ENCODE measurements at regions not wholly inside any gene's neighbourhood (a gene's known extent, or its start where the extent isn't known, plus 50 kb on each side); places are given as distances from the start of the nearest gene placed in this dataset.

DNA sequence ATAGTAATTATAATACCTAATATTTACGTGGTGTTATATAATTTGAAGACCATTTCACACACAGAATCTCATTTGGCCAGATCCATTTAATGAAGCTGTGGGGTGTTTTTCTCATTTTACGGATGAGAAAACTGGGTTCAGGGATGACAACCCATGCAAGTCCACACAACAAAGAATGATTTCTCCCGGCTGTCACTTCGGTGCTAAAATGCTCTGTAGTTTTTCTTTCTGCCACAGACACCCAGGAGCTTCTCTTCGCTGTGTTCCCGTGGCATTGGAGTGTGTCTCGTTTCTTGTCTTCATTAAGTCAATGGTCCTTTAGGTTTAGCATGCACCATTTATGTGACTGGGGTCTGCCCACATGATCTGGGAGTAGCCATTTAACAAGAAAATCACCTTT is 308.5 kb downstream of the ENC1 start:
- Histone ChIP-seq H3K36me3 (ENCODE audit: control insufficient read depth in 2 of 2, insufficient read depth in 2 of 2, low read length in 1 of 2) (no peaks in the 10 kb centered on the region), H3K4me3 (ENCODE audit: low read depth in 1 of 2, low read length in 2 of 2) (no peak overlapping the region), H3K27ac (ENCODE audit: low read depth in 2 of 2, low read length in 1 of 2) (no peak overlapping the region), H3K4me1 (ENCODE audit: control insufficient read depth in 2 of 2, insufficient read depth in 2 of 2, low read length in 1 of 2) (no peaks in the 10 kb centered on the region), H3K9me3 (ENCODE audit: control insufficient read depth in 2 of 2, insufficient read depth in 1 of 2, low read depth in 1 of 2, low read length in 1 of 2) (no peaks in the 10 kb centered on the region), H3K27me3 (ENCODE audit: control insufficient read depth in 1 of 2, insufficient read depth in 2 of 2, low read length in 2 of 2) (no peaks in the 10 kb centered on the region)
- 94 to 96% methylated on average over 7 of the region's 7 CpGs for WGBS, 2 donors

DNA sequence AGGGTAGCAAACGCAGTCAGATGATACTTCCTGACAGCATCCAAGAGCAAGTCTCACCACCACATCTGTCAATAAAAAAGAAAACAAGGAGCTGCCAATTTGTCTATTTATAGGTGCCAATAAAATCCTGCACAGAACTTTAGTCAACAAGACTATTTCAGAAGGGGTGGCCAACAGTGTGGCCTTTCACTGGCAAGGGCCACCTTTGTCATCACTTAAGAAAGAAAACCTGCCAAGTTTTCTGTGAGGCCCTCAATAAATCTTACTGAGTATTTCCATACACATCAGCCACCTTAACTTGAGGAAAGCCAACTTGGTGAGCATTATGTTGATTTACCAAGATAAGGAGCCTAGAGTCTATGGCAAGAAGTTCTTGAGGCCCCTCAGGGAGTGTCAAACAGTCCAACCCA is 312.3 kb downstream of the ENC1 start:
- H3K27ac ChIP-seq (ENCODE audit: low read depth in 2 of 2, low read length in 1 of 2): no peak overlapping the region
- WGBS, 2 donors: 85 to 91% methylated on average over 1 of the region's 1 CpG
- H3K36me3 ChIP-seq (ENCODE audit: control insufficient read depth in 2 of 2, insufficient read depth in 2 of 2, low read length in 1 of 2): no peaks in the 10 kb centered on the region

DNA sequence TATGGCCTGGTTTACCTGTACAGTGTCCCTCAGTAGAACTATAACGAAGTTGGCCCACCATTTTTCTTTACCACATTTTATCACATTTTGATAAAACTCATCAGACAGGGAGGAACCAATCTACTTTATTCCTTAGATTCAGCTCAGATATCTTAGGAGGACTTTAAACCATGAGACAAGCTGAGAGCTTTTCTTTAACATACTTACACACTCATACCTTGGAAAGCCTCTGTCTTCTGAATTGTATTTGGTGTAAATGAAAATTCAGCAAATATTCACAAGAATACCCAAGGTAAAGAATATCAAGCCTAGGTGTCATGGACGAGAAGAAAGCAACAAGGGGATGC is 313.2 kb downstream of the ENC1 start:
- H3K4me3 ChIP-seq (ENCODE audit: low read depth in 1 of 2, low read length in 2 of 2): no peak overlapping the region
- H3K27ac ChIP-seq (ENCODE audit: low read depth in 2 of 2, low read length in 1 of 2): no peak overlapping the region
- no peaks in the 10 kb centered on the region for H3K4me1 ChIP-seq (ENCODE audit: control insufficient read depth in 2 of 2, insufficient read depth in 2 of 2, low read length in 1 of 2)
- H3K9me3 ChIP-seq (ENCODE audit: control insufficient read depth in 2 of 2, insufficient read depth in 1 of 2, low read depth in 1 of 2, low read length in 1 of 2): no peaks in the 10 kb centered on the region
- H3K27me3 ChIP-seq (ENCODE audit: control insufficient read depth in 1 of 2, insufficient read depth in 2 of 2, low read length in 2 of 2): no peaks in the 10 kb centered on the region
- 74 to 80% methylated on average over 2 of the region's 2 CpGs for WGBS, 2 donors
- no peaks in the 10 kb centered on the region for H3K36me3 ChIP-seq (ENCODE audit: control insufficient read depth in 2 of 2, insufficient read depth in 2 of 2, low read length in 1 of 2)

More for the DNA sequence above, 312.3 kb downstream of the ENC1 start:
- no peaks in the 10 kb centered on the region for H3K9me3 ChIP-seq (ENCODE audit: control insufficient read depth in 2 of 2, insufficient read depth in 1 of 2, low read depth in 1 of 2, low read length in 1 of 2)
- H3K4me1 ChIP-seq (ENCODE audit: control insufficient read depth in 2 of 2, insufficient read depth in 2 of 2, low read length in 1 of 2): no peaks in the 10 kb centered on the region
- no peak overlapping the region for H3K4me3 ChIP-seq (ENCODE audit: low read depth in 1 of 2, low read length in 2 of 2)
- no peaks in the 10 kb centered on the region for H3K27me3 ChIP-seq (ENCODE audit: control insufficient read depth in 1 of 2, insufficient read depth in 2 of 2, low read length in 2 of 2)

DNA sequence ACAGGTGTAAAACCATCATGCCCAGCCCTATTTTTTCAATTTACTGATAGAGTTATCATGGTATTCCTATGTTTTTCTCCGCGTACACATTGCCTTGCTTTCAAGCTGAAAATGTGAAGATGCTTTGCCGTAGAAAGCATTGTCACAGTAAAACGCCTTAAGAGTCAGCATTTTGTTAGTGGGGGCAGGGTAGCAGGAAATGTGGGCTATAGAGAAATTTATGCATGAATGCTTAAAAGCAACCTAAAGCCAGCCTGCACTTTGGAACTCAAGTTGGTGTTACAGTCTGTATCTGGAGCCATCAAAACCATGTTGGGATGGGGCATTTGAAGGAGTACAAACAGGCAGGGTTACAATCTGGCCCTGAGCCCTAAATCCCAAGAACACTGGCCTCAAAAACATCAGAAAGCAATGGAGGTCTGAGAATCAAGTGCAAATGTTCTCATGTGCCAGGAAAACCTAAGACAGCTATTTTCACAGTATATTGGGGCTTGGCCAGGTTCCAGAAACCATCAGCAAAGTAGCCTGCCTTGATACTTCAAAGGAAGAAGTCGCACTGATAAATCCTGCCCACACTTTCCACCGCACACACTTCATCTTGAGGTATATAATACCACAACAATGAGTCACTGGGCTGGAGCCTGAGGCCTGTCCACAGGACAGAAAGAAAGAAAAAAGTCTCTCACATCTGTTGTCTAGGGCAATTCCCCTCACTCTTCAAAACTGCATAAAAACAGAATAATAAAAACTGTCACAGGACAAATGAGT is 313.8 kb downstream of the ENC1 start:
- Histone ChIP-seq H3K36me3 (ENCODE audit: control insufficient read depth in 2 of 2, insufficient read depth in 2 of 2, low read length in 1 of 2) (no peaks in the 10 kb centered on the region), H3K9me3 (ENCODE audit: control insufficient read depth in 2 of 2, insufficient read depth in 1 of 2, low read depth in 1 of 2, low read length in 1 of 2) (no peaks in the 10 kb centered on the region), H3K4me3 (ENCODE audit: low read depth in 1 of 2, low read length in 2 of 2) (no peak overlapping the region), H3K27ac (ENCODE audit: low read depth in 2 of 2, low read length in 1 of 2) (no peak overlapping the region), H3K27me3 (ENCODE audit: control insufficient read depth in 1 of 2, insufficient read depth in 2 of 2, low read length in 2 of 2) (no peaks in the 10 kb centered on the region), H3K4me1 (ENCODE audit: control insufficient read depth in 2 of 2, insufficient read depth in 2 of 2, low read length in 1 of 2) (no peaks in the 10 kb centered on the region)
- WGBS, 2 donors: 63 to 69% methylated on average over 6 of the region's 6 CpGs

DNA sequence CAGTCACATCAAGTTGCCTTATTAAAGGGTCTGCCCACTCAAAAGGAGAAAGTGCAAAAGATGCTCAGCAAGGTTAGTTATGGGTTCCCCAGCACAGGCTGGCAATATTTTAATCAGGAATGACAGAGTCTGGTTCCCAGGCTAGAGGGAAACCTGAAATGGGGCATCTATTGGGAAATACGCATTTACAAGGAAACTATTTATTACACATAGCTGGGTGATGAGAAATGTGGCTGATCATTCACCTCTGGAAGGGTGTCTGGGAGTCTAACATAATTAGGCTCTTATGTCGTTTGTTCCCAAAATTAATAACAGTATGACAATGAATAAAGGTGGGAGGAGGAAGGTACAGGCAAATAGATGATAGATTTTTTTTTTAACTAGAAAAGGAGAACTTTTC is 314.7 kb downstream of the ENC1 start:
- H3K27ac ChIP-seq (ENCODE audit: low read depth in 2 of 2, low read length in 1 of 2): no peak overlapping the region
- no peaks in the 10 kb centered on the region for H3K9me3 ChIP-seq (ENCODE audit: control insufficient read depth in 2 of 2, insufficient read depth in 1 of 2, low read depth in 1 of 2, low read length in 1 of 2)
- H3K27me3 ChIP-seq (ENCODE audit: control insufficient read depth in 1 of 2, insufficient read depth in 2 of 2, low read length in 2 of 2): no peaks in the 10 kb centered on the region
- no peaks in the 10 kb centered on the region for H3K36me3 ChIP-seq (ENCODE audit: control insufficient read depth in 2 of 2, insufficient read depth in 2 of 2, low read length in 1 of 2)
- no peaks in the 10 kb centered on the region for H3K4me1 ChIP-seq (ENCODE audit: control insufficient read depth in 2 of 2, insufficient read depth in 2 of 2, low read length in 1 of 2)
- no peak overlapping the region for H3K4me3 ChIP-seq (ENCODE audit: low read depth in 1 of 2, low read length in 2 of 2)
- whole genome bisulfite sequencing, 2 donors: 90 to 95% methylated on average over 2 of the region's 2 CpGs

DNA sequence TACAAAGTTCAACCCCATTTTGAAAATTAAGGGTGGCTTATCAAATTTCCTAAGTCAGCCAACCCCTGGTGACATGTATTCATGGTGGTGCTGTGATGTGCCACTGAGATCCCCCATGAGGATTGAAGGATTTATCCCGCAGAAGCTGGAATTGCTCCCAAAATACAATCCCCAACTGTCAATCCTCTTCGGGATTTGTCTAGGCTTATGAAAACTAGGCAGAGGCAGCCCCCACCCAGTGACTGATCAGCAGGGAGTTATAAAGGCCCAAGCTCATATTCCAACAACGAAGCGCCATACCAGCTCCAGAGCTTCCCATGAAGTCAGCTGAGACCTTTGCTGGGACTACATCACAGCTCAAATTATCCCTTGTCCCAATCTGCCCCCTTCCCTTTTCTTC is 316.0 kb downstream of the ENC1 start:
- Histone ChIP-seq H3K9me3 (ENCODE audit: control insufficient read depth in 2 of 2, insufficient read depth in 1 of 2, low read depth in 1 of 2, low read length in 1 of 2) (no peaks in the 10 kb centered on the region), H3K27ac (ENCODE audit: low read depth in 2 of 2, low read length in 1 of 2) (no peak overlapping the region), H3K27me3 (ENCODE audit: control insufficient read depth in 1 of 2, insufficient read depth in 2 of 2, low read length in 2 of 2) (no peaks in the 10 kb centered on the region), H3K4me1 (ENCODE audit: control insufficient read depth in 2 of 2, insufficient read depth in 2 of 2, low read length in 1 of 2) (no peaks in the 10 kb centered on the region), H3K4me3 (ENCODE audit: low read depth in 1 of 2, low read length in 2 of 2) (no peak overlapping the region), H3K36me3 (ENCODE audit: control insufficient read depth in 2 of 2, insufficient read depth in 2 of 2, low read length in 1 of 2) (no peaks in the 10 kb centered on the region)
- 92 to 93% methylated on average over 4 of the region's 4 CpGs for WGBS, 2 donors

DNA sequence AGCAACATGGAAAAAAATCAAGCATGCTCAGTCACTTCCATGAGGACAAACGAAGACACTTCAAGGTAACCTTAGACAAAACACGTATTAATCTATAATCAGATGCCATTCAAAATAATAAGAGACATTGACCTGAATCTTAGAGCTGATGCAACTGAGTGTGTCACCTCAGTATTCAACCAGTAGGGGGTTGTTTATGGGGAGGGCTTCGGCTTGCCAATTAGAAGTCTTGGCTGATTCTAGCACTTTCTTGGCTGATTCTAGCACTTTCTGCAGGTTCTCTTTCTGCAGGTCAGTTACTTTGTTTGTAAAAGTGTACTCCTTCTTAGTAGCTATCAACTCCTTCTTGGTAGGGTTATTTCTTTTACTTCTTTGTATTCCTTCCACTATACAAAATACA is 317.6 kb downstream of the ENC1 start:
- 75 to 79% methylated on average over 3 of the region's 3 CpGs for WGBS, 2 donors
- Histone ChIP-seq H3K4me3 (ENCODE audit: low read depth in 1 of 2, low read length in 2 of 2) (no peak overlapping the region), H3K4me1 (ENCODE audit: control insufficient read depth in 2 of 2, insufficient read depth in 2 of 2, low read length in 1 of 2) (no peaks in the 10 kb centered on the region), H3K36me3 (ENCODE audit: control insufficient read depth in 2 of 2, insufficient read depth in 2 of 2, low read length in 1 of 2) (no peaks in the 10 kb centered on the region), H3K9me3 (ENCODE audit: control insufficient read depth in 2 of 2, insufficient read depth in 1 of 2, low read depth in 1 of 2, low read length in 1 of 2) (no peaks in the 10 kb centered on the region), H3K27me3 (ENCODE audit: control insufficient read depth in 1 of 2, insufficient read depth in 2 of 2, low read length in 2 of 2) (no peaks in the 10 kb centered on the region), H3K27ac (ENCODE audit: low read depth in 2 of 2, low read length in 1 of 2) (no peak overlapping the region)

DNA sequence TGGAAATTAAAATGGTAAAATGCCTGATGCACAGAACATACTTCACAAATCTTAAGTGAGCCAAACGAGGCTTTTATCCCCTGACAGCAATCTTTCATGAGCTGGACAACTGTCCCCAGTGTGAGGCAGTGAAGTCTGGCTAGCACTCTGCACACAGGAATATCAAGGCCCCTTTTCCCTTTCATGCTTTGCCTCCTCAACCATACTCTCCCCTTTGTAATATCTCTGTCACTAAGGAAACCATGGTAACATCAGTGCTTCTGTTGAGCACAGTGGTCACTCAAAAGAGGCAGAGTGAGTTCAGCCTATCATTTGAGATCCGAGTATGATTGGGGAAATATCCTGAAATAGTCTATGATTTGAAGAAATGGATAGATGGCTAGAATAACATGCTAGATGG is 318.3 kb downstream of the ENC1 start:
- WGBS, 2 donors: 75 to 83% methylated on average over 2 of the region's 2 CpGs
- H3K9me3 ChIP-seq (ENCODE audit: control insufficient read depth in 2 of 2, insufficient read depth in 1 of 2, low read depth in 1 of 2, low read length in 1 of 2): no peaks in the 10 kb centered on the region
- no peaks in the 10 kb centered on the region for H3K36me3 ChIP-seq (ENCODE audit: control insufficient read depth in 2 of 2, insufficient read depth in 2 of 2, low read length in 1 of 2)
- no peaks in the 10 kb centered on the region for H3K27me3 ChIP-seq (ENCODE audit: control insufficient read depth in 1 of 2, insufficient read depth in 2 of 2, low read length in 2 of 2)
- H3K4me3 ChIP-seq (ENCODE audit: low read depth in 1 of 2, low read length in 2 of 2): no peak overlapping the region
- H3K4me1 ChIP-seq (ENCODE audit: control insufficient read depth in 2 of 2, insufficient read depth in 2 of 2, low read length in 1 of 2): no peaks in the 10 kb centered on the region
- H3K27ac ChIP-seq (ENCODE audit: low read depth in 2 of 2, low read length in 1 of 2): no peak overlapping the region

DNA sequence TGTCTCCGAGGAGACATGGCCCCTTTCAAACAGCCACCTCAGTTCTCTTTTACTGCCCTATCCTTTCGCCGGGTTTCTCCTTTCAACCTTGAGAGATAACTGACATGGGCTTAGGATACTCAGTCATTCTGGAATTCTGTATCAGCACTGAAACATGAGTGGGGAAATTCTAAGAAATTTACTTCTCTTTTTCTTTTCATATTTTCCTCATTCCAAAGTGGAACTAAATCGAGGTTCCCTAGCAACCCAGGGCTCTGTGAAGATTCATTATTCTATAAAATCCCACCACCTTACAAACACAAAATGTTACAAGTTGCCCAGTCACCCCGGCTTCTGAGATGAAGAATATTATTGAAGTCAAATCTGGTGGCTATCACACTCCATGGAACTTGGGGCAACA is 319.2 kb downstream of the ENC1 start:
- 89 to 93% methylated on average over 5 of the region's 5 CpGs for WGBS, 2 donors
- no peaks in the 10 kb centered on the region for H3K9me3 ChIP-seq (ENCODE audit: control insufficient read depth in 2 of 2, insufficient read depth in 1 of 2, low read depth in 1 of 2, low read length in 1 of 2)
- H3K27me3 ChIP-seq (ENCODE audit: control insufficient read depth in 1 of 2, insufficient read depth in 2 of 2, low read length in 2 of 2): no peaks in the 10 kb centered on the region
- no peak overlapping the region for H3K27ac ChIP-seq (ENCODE audit: low read depth in 2 of 2, low read length in 1 of 2)
- H3K4me3 ChIP-seq (ENCODE audit: low read depth in 1 of 2, low read length in 2 of 2): no peak overlapping the region
- H3K4me1 ChIP-seq (ENCODE audit: control insufficient read depth in 2 of 2, insufficient read depth in 2 of 2, low read length in 1 of 2): peaks cover 0 to 3% of the 10 kb centered on the region in 2 donors
- no peaks in the 10 kb centered on the region for H3K36me3 ChIP-seq (ENCODE audit: control insufficient read depth in 2 of 2, insufficient read depth in 2 of 2, low read length in 1 of 2)

DNA sequence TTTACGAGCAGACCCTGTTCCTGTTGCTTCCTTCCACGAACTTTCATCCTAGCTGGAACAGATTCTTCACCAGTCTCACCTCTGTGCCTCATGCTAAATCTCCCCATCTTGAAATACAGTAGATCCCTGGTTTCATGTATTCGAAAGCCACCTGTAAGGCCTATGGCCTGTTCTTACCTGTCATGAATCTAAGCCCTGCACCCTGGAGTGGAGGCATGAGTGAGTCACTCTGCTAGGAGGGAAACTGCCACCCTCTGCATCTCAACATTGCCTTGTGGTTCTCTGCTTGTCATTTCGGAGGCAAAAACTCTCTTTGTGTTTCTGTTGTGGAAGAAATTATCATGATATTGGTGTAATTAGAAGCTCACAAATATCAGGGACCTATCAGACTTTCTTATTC is 320.0 kb downstream of the ENC1 start:
- Histone ChIP-seq H3K27me3 (ENCODE audit: control insufficient read depth in 1 of 2, insufficient read depth in 2 of 2, low read length in 2 of 2) (no peaks in the 10 kb centered on the region), H3K36me3 (ENCODE audit: control insufficient read depth in 2 of 2, insufficient read depth in 2 of 2, low read length in 1 of 2) (no peaks in the 10 kb centered on the region), H3K4me3 (ENCODE audit: low read depth in 1 of 2, low read length in 2 of 2) (no peak overlapping the region), H3K9me3 (ENCODE audit: control insufficient read depth in 2 of 2, insufficient read depth in 1 of 2, low read depth in 1 of 2, low read length in 1 of 2) (no peaks in the 10 kb centered on the region), H3K4me1 (ENCODE audit: control insufficient read depth in 2 of 2, insufficient read depth in 2 of 2, low read length in 1 of 2) (peaks cover 0 to 8% of the 10 kb centered on the region in 2 donors), H3K27ac (ENCODE audit: low read depth in 2 of 2, low read length in 1 of 2) (no peak overlapping the region)
- 70 to 77% methylated on average over 4 of the region's 4 CpGs for WGBS, 2 donors
